MCF 10A (cell line): ENCODE measurements at regions not wholly inside any gene's neighbourhood (a gene's known extent, or its start where the extent isn't known, plus 50 kb on each side); places are given as distances from the start of the nearest gene placed in this dataset.

Experiments used
- BruUV-seq: library from RNA; stranded (reverse); fragments of 400-500 nt; replicated peaks from 2 replicates; lab custom pipeline; 2021; lab: Mats Ljungman, UMichigan
- CTCF ChIA-PET: fragments of 300-600 bp; sonication (Branson Sonifier 250); formaldehyde crosslinking; extraction: SDS; loops from one replicate; lab custom pipeline; 2021; ENCODE audit warnings: antibody characterized with exemption, inconsistent platforms; lab: Yijun Ruan, JAX
- POLR2A ChIA-PET: fragments of 300-600, 350-650 bp; sonication (Branson Sonifier 250); formaldehyde crosslinking; extraction: SDS; loops from one replicate; lab custom pipeline; 2020; ENCODE audit warnings: antibody characterized with exemption, inconsistent platforms; lab: Yijun Ruan, JAX
- DNase-seq: peaks from one replicate; pipeline ENCODE4 v3.0.0-alpha.2; 2018; ENCODE audit not compliant: unreplicated experiment
- H3K27ac Mint-ChIP-seq: one replicate; pipeline ENCODE4 v1.8.0; 2022; ENCODE audit warnings: mild to moderate bottlenecking, low read depth, mixed read lengths; ENCODE audit not compliant: unreplicated experiment
- H3K27me3 Mint-ChIP-seq: one replicate; pipeline ENCODE4 v1.8.0; 2022; ENCODE audit warnings: mixed read lengths; ENCODE audit not compliant: insufficient read depth, unreplicated experiment
- H3K36me3 Mint-ChIP-seq: one replicate; pipeline ENCODE4 v1.8.0; 2022; ENCODE audit warnings: mild to moderate bottlenecking, moderate library complexity, mixed read lengths; ENCODE audit not compliant: insufficient read depth, unreplicated experiment
- H3K4me1 Mint-ChIP-seq: one replicate; pipeline ENCODE4 v1.8.0; 2022; ENCODE audit warnings: mixed read lengths; ENCODE audit not compliant: insufficient read depth, unreplicated experiment
- H3K4me3 Mint-ChIP-seq: one replicate; pipeline ENCODE4 v1.8.0; 2022; ENCODE audit warnings: mild to moderate bottlenecking, moderate library complexity, mixed read lengths; ENCODE audit not compliant: unreplicated experiment
- H3K9me3 Mint-ChIP-seq: one replicate; pipeline ENCODE4 v1.8.0; 2022; ENCODE audit warnings: mixed read lengths; ENCODE audit not compliant: unreplicated experiment
- CTCF ChIP-seq: fragments of 200-600 bp; IDR thresholded peaks from one replicate; pipeline ENCODE4 v1.8.0; 2022; ENCODE audit warnings: antibody characterized with exemption, mild to moderate bottlenecking; ENCODE audit not compliant: unreplicated experiment
- intact Hi-C: fragments of 100-400 bp; cut with micrococcal nuclease; formaldehyde crosslinking; loops from 2 replicates; pipeline ENCODE4 v1.14.1; 2022

- ChIA-PET POLR2A (no interaction called here), CTCF (interaction anchor here (0.8 kb wide), 2 partner anchors 102 to 141 kb away, joined by 3 read pairs; no protein-coding TSS in a partner anchor)
- Mint-ChIP-seq H3K4me3 (no peak overlapping the region), H3K9me3 (no peaks in the 10 kb centered on the region), H3K27me3 (peaks cover 19% of the 10 kb centered on the region), H3K27ac (no peak overlapping the region), H3K4me1 (no peaks in the 10 kb centered on the region), H3K36me3 (no peaks in the 10 kb centered on the region)
- no TSS peak for BruUV-seq
- no peak for TF ChIP-seq CTCF
- intact Hi-C loops, result no loop called here
- no peak for DNase-seq
Observed at GRCh38 chr12:66862356-66862985, 183.6 kb upstream of the GRIP1 start.

- ChIA-PET POLR2A (no interaction called here), CTCF (no interaction called here)
- H3K27ac Mint-ChIP-seq, result no peak overlapping the region
- BruUV-seq, result no TSS peak
- H3K4me1 Mint-ChIP-seq, result no peaks in the 10 kb centered on the region
- no peak for TF ChIP-seq CTCF
- H3K4me3 Mint-ChIP-seq, result no peak overlapping the region
- intact Hi-C loops, result no loop called here
- no peak for DNase-seq
- peaks cover 19% of the 10 kb centered on the region for H3K27me3 Mint-ChIP-seq
- no peaks in the 10 kb centered on the region for H3K36me3 Mint-ChIP-seq
- H3K9me3 Mint-ChIP-seq, result no peaks in the 10 kb centered on the region
Observed at GRCh38 chr12:66863276-66863675, 184.4 kb upstream of the GRIP1 start.

GRCh38 chr12:66877925-66878324 is 199.0 kb upstream of the GRIP1 start:
- intact Hi-C loops, result no loop called here
- peaks cover 6% of the 10 kb centered on the region for H3K27me3 Mint-ChIP-seq
- no peaks in the 10 kb centered on the region for H3K9me3 Mint-ChIP-seq
- CTCF ChIA-PET, result interaction anchor here (1.0 kb wide), 1 partner anchor 17 kb away, joined by 3 read pairs; no protein-coding TSS in a partner anchor
- H3K4me1 Mint-ChIP-seq, result no peaks in the 10 kb centered on the region
- no peak overlapping the region for H3K4me3 Mint-ChIP-seq
- no peak for TF ChIP-seq CTCF
- H3K27ac Mint-ChIP-seq, result no peak overlapping the region
- no peak for DNase-seq
- POLR2A ChIA-PET, result no interaction called here
- no TSS peak for BruUV-seq
- H3K36me3 Mint-ChIP-seq, result no peaks in the 10 kb centered on the region

DNA sequence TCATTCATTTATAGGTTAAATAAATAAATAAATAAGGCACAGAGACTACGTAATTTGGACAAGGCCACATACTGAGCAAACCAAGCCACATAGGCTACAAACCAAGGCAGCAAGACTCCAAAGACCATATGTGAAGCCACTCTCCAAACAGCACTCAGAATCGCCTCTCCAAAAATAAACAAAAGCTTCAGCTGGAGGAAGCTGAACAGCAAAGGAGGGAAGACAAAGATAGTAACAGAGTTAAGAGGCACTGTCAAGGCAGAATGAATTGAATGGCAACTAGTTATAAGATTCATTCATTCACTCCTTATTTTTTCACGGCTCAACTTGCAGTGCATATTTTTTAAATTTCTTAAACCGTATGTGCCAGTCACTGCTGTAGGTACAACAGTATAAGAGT is 200.5 kb upstream of the GRIP1 start:
- Mint-ChIP-seq H3K4me3 (no peak overlapping the region), H3K27ac (no peak overlapping the region), H3K4me1 (no peaks in the 10 kb centered on the region), H3K9me3 (no peaks in the 10 kb centered on the region), H3K36me3 (no peaks in the 10 kb centered on the region), H3K27me3 (peaks cover 12% of the 10 kb centered on the region)
- TF ChIP-seq CTCF, result no peak
- ChIA-PET CTCF (interaction anchor here (0.9 kb wide), 1 partner anchor 18 kb away, joined by 6 read pairs; no protein-coding TSS in a partner anchor), POLR2A (no interaction called here)
- intact Hi-C loops, result no loop called here
- no TSS peak for BruUV-seq
- DNase-seq, result no peak
